ENCODE measurements at regions not wholly inside any gene's neighbourhood (a gene's known extent, or its start where the extent isn't known, plus 50 kb on each side); places are given as distances from the start of the nearest gene placed in this dataset.

GRCh38 chr4:155546451-155546850 is 120.2 kb upstream of the GUCY1A1 start:
- no peak for DNase-seq

DNA sequence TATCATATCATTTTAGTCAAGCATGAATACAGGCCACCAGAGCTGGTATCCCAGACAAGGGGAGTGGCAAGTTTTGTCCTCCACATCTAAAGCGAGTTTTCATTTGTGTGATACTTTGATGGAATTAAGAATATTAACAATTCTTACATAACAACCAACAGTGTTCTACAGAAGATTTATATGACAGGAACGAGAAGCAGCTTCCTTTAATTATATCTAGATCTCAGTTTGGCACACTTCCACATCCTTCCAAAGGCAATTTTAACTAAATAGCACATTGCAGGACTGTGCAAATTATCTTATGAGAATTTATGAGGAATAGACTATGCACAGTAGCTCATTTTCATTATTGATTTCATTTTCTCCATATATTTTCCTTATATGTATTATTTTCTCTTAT is 121.2 kb upstream of the GUCY1A1 start:
- DNase-seq, result no peak

- no peak for DNase-seq
These were observed 122.1 kb upstream of the GUCY1A1 start for GRCh38 chr4:155544547-155544946.

GRCh38 chr4:155543126-155543765 is 123.4 kb upstream of the GUCY1A1 start:
- DNase-seq, result peak; percentile 4

DNA sequence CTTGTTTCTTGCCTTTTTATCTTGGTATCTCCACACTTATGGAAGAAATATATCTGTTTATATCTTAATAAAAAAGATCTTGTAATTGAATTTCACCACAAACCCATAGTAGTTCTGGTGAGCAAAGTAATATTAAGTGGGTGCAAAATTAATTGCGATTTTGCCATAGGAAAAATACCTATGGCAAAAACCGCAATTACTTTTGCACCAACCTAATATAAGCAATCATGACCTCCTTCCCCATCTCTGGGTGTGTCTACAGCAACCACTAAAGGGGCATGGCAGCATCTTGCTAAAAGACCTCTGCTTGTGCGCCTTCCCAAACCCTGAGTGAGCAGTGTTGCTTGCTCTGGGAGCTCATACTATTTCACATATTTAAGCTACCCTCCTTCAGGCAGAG is 124.2 kb upstream of the GUCY1A1 start:
- no peak for DNase-seq

DNA sequence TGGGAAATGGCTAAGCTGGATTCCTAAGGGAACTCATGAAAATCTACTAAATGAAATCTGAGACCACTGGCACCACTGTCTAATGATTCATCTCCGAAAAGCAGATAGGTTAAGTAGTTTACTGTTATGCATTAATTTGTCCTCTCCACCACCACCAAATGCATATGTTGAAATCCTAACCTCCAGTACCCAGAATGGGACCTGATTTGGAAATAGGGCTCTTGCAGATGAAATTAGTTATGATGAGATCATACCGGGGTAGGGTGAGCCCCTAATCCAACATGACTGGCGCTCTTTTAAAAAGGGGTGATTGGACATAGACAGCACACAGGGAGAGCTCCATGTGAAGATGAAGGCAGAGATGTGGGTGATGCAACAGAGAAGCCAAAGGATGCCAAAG is 124.9 kb upstream of the GUCY1A1 start:
- DNase-seq, result no peak

DNA sequence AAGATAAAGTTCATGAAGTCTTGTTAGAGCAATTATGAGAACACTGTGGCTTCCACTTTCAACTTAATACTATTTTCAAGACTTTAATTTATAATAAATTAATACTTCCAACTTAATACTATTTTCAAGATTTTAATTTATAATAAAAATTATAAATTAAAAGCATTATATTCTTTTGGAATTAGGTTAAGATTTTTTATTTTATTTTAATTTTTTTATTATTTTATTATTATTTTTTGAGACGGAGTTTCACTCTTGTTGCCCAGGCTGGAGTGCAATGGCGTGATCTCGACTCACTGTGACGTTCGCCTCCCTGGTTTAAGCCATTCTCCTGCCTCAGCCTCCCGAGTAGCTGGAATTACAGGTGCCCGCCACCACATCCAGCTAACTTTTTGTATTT is 126.0 kb upstream of the GUCY1A1 start:
- DNase-seq, result no peak

GRCh38 chr4:155539746-155540145 is 126.9 kb upstream of the GUCY1A1 start:
- DNase-seq, result no peak

DNA sequence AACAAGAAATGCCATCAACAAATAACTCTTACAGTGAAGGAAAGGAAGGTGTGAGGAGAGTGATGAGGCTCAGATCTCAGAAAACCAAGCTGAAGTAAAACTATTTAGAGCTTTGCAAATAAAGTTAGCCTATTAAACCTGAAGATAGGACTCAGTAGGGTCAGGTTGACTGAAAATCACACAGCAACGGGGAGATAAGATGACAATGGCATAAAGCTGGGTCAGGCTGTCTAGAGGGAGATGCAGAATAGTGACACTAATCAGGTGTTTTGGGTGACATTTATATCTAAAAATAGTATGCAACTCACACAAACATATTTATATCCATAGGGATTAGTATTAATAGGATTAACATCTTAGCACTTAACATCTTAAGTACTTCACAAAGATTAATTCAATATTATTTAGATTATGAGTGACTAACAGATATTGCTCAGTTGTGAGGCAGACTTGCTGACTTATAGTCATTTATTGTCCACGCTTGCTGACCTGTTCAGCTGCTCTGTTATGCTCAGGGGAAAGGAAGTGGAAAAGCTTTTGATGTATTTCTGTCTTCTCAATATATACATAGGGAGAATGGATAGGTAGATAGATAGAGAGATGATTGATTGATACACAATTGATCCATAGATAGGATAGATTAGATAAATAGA is 130.7 kb upstream of the GUCY1A1 start:
- no peak for DNase-seq

- no peak for DNase-seq
These were observed 134.1 kb upstream of the GUCY1A1 start for GRCh38 chr4:155532373-155533085.

- DNase-seq, result no peak
These were observed 135.8 kb upstream of the GUCY1A1 start for GRCh38 chr4:155530857-155531256.

DNA sequence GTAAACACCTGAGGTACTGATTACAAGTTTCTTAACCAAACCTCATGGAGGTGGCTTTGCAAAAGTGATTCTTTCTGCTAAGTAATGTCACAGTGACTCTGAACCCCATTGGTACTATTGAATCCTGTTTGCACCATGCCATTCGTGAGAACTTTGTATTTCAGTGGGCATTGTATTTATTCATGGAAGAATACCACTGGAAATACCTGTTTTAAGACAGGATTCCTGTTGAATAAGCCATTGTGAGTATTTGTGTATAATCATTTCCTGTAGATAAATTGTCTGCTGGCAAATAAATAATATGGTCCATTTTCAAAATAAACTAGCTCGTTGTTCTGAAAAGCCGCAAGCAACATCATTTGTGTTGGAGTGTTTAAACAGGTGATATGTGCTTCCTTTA is 136.4 kb upstream of the GUCY1A1 start:
- DNase-seq, result no peak

- no peak for DNase-seq
These were observed 136.9 kb upstream of the GUCY1A1 start for GRCh38 chr4:155529716-155530115.

GRCh38 chr4:155529272-155529671 is 137.4 kb upstream of the GUCY1A1 start:
- DNase-seq, result no peak

- DNase-seq, result no peak
These were observed 140.0 kb upstream of the GUCY1A1 start for GRCh38 chr4:155526452-155527169.

DNA sequence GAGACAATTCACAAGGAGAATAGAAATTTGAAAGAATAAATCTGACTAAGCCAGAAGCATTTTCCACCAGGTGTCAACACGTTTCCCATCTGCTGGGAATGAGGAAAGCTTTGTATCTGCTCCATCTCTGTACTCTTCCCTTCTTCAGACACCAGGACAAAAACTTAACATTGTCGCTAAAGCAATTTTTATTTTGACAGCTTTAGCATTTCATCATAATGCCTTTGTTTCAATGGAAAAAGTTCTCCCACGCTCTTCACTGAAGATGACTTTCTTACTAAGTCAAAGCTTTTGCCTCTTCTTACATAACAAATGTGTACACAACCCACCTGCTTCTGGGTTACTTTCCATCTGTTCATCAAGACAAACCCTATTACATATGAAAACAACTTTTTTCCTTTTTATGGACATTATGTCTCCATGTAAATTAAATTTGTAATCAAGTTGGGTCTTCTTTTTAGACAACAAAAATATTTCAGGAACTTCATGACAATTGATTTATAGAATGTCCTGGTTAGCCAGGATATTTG is 141.7 kb upstream of the GUCY1A1 start:
- DNase-seq, result no peak

DNA sequence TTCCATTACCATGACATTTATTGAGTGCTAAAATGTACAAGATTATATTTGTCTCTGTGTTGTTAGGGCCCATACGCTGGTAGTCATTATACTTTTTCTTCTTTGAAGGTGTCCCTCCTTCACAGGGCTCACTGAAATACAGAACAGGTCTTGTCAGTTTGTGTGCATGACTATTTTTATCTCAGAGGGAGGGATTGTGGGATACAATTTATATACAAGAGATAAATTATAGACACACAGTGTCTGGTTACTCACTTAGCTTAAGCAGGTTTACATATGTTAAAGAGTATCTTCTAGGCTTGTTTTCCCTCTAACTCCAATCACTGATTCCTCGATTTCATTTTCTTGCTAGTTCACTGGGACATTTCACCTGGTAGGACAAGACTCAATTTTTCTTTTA is 143.3 kb upstream of the GUCY1A1 start:
- no peak for DNase-seq

DNA sequence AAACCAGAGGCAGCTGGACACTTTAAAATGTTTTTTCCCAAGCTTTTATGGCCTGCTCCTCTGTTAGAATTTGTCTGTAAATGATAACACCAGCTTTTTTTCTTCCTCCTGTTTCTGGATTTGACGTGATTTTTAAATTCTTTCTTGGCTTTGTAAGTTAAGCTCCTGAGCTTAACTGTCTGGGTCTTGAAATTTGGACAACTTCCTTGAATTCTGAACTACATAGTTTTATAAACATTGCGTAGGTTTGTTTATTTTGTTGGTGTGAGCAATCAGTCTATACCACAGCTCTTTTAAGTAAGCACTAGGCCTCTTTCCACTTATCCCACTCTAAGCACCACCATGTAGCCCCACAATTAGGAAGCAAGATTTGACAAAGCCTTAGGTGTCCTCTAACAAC is 144.4 kb upstream of the GUCY1A1 start:
- DNase-seq, result no peak

- no peak for DNase-seq
These were observed 144.6 kb upstream of the MAP9 start for GRCh38 chr4:155521382-155521781.

DNA sequence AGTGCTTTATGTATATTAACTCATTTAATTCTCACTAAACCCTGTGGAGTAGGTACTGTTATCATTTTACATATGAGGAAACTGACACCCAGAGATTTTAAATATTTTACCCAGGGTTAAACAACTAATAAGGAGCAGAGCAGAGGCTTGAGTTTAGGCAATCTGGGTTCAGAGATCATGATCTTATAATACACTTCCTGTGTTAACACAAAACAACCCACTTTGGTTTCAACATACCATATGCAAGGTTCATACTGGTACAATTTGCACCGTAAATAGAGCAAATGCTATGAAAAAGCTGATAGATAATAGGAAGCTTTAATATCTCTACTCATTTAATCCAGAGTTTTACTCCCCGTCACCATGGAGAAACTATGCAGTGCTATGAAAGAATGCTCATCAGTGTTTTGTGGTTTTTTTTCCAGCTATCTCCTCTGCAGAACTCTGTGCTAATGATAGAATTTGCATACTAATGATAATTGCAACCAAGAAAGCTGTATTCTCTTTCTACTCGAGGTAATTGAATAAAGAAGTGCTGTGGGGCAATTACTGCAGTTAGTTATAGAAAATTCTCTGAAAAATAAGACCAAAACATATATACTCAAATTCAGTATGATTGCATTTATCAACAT is 138.8 kb upstream of the MAP9 start:
- DNase-seq, result no peak

- no peak for DNase-seq
These were observed 137.9 kb upstream of the MAP9 start for GRCh38 chr4:155514628-155515027.

- no peak for DNase-seq
These were observed 136.1 kb upstream of the MAP9 start for GRCh38 chr4:155512817-155513216.

DNA sequence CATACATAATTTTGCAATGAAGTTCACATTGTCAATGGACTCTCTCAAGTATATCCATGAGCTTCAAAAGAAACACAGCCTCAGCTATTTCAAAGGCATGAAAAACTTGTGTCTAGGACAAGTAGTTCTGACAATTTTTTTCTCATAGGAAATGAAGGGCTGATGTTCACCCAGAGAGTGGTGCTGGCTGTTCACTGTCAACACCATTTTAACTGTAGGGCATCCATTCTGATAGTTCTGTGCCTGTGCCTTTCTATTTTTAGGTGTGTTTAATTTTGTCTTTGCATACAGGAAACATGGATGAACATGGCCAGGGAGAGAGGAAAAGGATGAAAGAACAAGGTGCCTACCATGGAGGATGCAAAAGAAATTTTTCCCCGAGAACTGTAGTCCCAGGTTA is 135.3 kb upstream of the MAP9 start:
- DNase-seq, result no peak

All from activated CD4-positive, alpha-beta T cell treated with anti-CD3 and anti-CD28 coated beads, Interleukin-10, Interleukin-2, amounts not matched to agents 100 ng/mL and 50 ng/mL, durations not matched to agents 16 hours and 8 hours (primary cell).